ENCODE measurements at regions not wholly inside any gene's neighbourhood (a gene's known extent, or its start where the extent isn't known, plus 50 kb on each side); places are given as distances from the start of the nearest gene placed in this dataset.

DNA sequence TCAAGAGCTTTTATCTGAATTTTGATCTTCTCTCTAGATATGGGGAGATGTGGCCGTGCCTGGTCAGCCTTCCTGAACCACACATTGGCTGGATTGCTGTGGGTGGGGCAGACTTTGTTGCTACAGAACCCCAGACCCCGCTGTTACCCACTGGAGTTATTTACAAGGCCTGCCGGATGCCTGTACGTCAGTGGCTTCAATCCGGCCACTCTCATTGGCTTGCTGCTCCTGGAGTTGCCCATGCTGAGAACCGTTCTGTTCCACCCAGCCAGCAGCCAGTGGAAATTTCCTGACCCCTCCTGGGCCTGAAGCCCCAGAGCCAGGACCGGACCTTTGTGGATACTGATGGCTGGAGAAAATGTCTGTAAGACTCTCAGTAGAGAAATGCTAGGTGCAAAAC, 101.9 kb downstream of the TFAP2C start:
- TF ChIP-seq POLR2A (IDR thresholded peaks at IDR 0.05; ENCODE audit: low read depth) = no peak
- TF ChIP-seq, protein P1, sequence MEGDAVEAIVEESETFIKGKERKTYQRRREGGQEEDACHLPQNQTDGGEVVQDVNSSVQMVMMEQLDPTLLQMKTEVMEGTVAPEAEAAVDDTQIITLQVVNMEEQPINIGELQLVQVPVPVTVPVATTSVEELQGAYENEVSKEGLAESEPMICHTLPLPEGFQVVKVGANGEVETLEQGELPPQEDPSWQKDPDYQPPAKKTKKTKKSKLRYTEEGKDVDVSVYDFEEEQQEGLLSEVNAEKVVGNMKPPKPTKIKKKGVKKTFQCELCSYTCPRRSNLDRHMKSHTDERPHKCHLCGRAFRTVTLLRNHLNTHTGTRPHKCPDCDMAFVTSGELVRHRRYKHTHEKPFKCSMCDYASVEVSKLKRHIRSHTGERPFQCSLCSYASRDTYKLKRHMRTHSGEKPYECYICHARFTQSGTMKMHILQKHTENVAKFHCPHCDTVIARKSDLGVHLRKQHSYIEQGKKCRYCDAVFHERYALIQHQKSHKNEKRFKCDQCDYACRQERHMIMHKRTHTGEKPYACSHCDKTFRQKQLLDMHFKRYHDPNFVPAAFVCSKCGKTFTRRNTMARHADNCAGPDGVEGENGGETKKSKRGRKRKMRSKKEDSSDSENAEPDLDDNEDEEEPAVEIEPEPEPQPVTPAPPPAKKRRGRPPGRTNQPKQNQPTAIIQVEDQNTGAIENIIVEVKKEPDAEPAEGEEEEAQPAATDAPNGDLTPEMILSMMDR (IDR thresholded peaks at IDR 0.05) = no peak

Measured in esophagus muscularis mucosa (tissue), 3 donors.